CD4-positive, alpha-beta memory T cell (primary cell): ENCODE measurements at regions not wholly inside any gene's neighbourhood (a gene's known extent, or its start where the extent isn't known, plus 50 kb on each side); places are given as distances from the start of the nearest gene placed in this dataset.
"Not testable (repeated sequence)": the region's sequence is repeated elsewhere in the genome, so short reads cannot be mapped to it uniquely, and the experiment has no call there.

Experiments used
- CTCF ChIA-PET: fragments of 350-600 bp; sonication (Branson Sonifier 250); formaldehyde crosslinking; loops from one replicate; lab custom pipeline; 2021; ENCODE audit warnings: inconsistent platforms; ENCODE audit not compliant: partially characterized antibody; lab: Charles Lee
- POLR2A ChIA-PET: fragments of 350-600 bp; sonication (Branson Sonifier 250); formaldehyde crosslinking; loops from one replicate; lab custom pipeline; 2021; ENCODE audit not compliant: partially characterized antibody; lab: Charles Lee
- DNase-seq, 5 donors: peaks; one replicate each; pipeline versions ENCODE4 v3.0.0 to v3.0.0-alpha.2; 2020 to 2022; ENCODE audit warnings: mixed read lengths in 1 of 5
- H3K27ac ChIP-seq: one replicate; pipeline ENCODE4 v1.7.0; 2013; ENCODE audit warnings: low read depth, low read length
- H3K27me3 ChIP-seq: 2 replicates; pipeline ENCODE4 v1.7.0; 2013; ENCODE audit warnings: mild to moderate bottlenecking, low read length, moderate library complexity; ENCODE audit not compliant: insufficient read depth
- H3K36me3 ChIP-seq: 2 replicates; pipeline ENCODE4 v1.7.0; 2013; ENCODE audit warnings: mild to moderate bottlenecking, low read length, moderate library complexity; ENCODE audit not compliant: insufficient read depth
- H3K4me1 ChIP-seq: 2 replicates; pipeline ENCODE4 v1.7.0; 2013; ENCODE audit warnings: mild to moderate bottlenecking, low read length, moderate library complexity; ENCODE audit not compliant: insufficient read depth
- H3K4me3 ChIP-seq, 2 donors: one replicate each; pipeline ENCODE4 v1.7.0; 2013; ENCODE audit warnings: low read length in 2 of 2, mild to moderate bottlenecking in 1 of 2
- H3K9me3 ChIP-seq, 2 donors: one replicate each; pipeline ENCODE4 v1.7.0; 2013; ENCODE audit warnings: low read length in 2 of 2, control low read depth in 1 of 2; ENCODE audit not compliant: control insufficient read depth in 1 of 2
- H3K27ac Mint-ChIP-seq, 7 donors: one replicate each; pipeline ENCODE4 v1.8.0; 2020 to 2021; ENCODE audit warnings: mixed read lengths in 7 of 7, mild to moderate bottlenecking in 6 of 7, inconsistent platforms in 3 of 7, moderate library complexity in 3 of 7
- H3K27me3 Mint-ChIP-seq, 2 donors: one replicate each; pipeline ENCODE4 v1.8.0; 2020 to 2021; ENCODE audit warnings: mixed read lengths in 2 of 2
- H3K36me3 Mint-ChIP-seq, 2 donors: one replicate each; pipeline ENCODE4 v1.8.0; 2020 to 2021; ENCODE audit warnings: mixed read lengths in 2 of 2, inconsistent platforms in 1 of 2, mild to moderate bottlenecking in 1 of 2
- H3K4me1 Mint-ChIP-seq, 4 donors: one replicate each; pipeline ENCODE4 v1.8.0; 2020 to 2021; ENCODE audit warnings: mixed read lengths in 4 of 4, mild to moderate bottlenecking in 1 of 4
- H3K4me3 Mint-ChIP-seq, 8 donors: one replicate each; pipeline ENCODE4 v1.8.0; 2020 to 2021; ENCODE audit warnings: mixed read lengths in 8 of 8, mild to moderate bottlenecking in 7 of 8, moderate library complexity in 6 of 8, inconsistent platforms in 3 of 8
- H3K9me3 Mint-ChIP-seq, 8 donors: one replicate each; pipeline ENCODE4 v1.8.0; 2020 to 2021; ENCODE audit warnings: mixed read lengths in 8 of 8, mild to moderate bottlenecking in 5 of 8, inconsistent platforms in 3 of 8, moderate library complexity in 1 of 8
- intact Hi-C: fragments of 100-400 bp; cut with micrococcal nuclease; formaldehyde crosslinking; loops from one replicate; pipeline ENCODE4 v1.15.1; 2023

DNA sequence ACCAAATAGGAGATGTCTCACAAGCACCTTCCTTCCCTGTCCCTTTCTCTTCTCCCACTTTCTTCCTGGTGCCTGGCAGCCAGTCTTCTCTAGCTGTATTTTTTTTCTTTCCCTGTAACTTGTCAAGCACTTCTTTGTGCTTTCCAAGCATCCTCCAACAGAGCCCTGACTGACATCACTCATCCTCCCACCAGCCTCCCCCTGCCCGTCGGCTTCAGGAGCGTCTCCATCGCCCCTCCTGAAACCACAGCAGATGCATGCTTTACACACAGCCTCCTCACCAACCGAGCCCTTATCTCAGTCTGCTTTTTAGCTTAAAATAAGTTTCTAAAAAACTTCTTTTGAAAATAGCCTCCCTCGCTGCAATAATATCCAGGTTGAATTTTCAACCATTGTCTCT is 268.7 kb upstream of the CDH5 start:
- H3K36me3 ChIP-seq: no peaks in the 10 kb centered on the region
- peaks cover 0 to 1% (median 0%) of the 10 kb centered on the region in 8 donors for H3K9me3 Mint-ChIP-seq
- intact Hi-C loops: no loop called here
- H3K4me1 Mint-ChIP-seq: no peaks in the 10 kb centered on the region
- no peaks in the 10 kb centered on the region for H3K9me3 ChIP-seq
- H3K36me3 Mint-ChIP-seq: no peaks in the 10 kb centered on the region
- peaks cover 4 to 13% of the 10 kb centered on the region in 2 donors for H3K27me3 Mint-ChIP-seq
- H3K4me1 ChIP-seq: no peaks in the 10 kb centered on the region
- H3K27me3 ChIP-seq: no peaks in the 10 kb centered on the region
- H3K27ac ChIP-seq: no peak overlapping the region
- POLR2A ChIA-PET: no interaction called here
- DNase-seq: no peak
- H3K4me3 ChIP-seq: no peak overlapping the region
- CTCF ChIA-PET: no interaction called here
- H3K4me3 Mint-ChIP-seq: no peak overlapping the region
- no peak overlapping the region for H3K27ac Mint-ChIP-seq

DNA sequence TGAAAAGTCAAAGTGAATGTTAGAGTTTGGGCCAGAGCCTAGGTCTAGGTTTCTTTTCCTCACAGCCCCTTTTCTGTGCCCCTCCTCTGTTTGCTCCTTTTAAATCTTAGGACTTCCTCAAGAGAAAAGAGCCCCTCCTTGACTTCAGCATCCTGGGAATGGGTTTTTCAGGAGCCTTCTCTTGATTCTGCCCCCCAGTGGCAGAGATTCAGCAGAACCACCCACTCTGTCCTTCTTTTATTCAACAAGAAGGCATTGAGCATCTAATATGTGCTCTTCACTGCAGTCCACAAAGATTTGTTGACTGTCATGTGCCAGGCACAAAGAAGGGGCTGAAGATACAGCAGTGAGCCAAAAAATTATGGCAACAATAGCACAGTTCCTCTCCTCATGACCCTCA is 270.8 kb upstream of the CDH5 start:
- Mint-ChIP-seq H3K9me3 (no peaks in the 10 kb centered on the region), H3K27me3 (peaks cover 4 to 11% of the 10 kb centered on the region in 2 donors), H3K27ac (no peak overlapping the region), H3K36me3 (no peaks in the 10 kb centered on the region), H3K4me3 (no peak overlapping the region), H3K4me1 (no peaks in the 10 kb centered on the region)
- CTCF ChIA-PET: no interaction called here
- Histone ChIP-seq H3K36me3 (no peaks in the 10 kb centered on the region), H3K4me1 (no peaks in the 10 kb centered on the region), H3K9me3 (no peaks in the 10 kb centered on the region), H3K4me3 (no peak overlapping the region), H3K27me3 (no peaks in the 10 kb centered on the region), H3K27ac (no peak overlapping the region)
- intact Hi-C loops: no loop called here
- POLR2A ChIA-PET: no interaction called here
- DNase-seq: no peak

DNA sequence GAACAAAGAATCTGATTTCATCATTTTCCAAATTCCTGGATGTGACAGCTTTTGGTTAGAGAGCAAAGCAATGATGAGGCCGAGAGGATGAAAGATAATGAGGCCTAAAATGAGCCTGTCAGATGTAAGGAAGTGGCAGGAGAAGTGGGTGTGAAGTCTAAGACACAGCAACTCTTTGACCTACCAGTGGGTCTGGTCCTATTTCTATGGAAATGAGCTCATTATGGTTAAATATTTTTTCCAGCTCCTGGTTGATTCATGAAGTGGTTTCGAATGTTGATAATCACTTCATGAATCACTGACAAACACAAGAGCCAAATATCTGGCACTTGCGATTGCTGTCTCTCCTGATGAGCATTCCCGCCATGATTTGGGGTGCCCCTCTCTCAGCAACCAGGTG is 273.3 kb upstream of the CDH5 start:
- H3K27ac ChIP-seq: no peak overlapping the region
- Mint-ChIP-seq H3K36me3 (no peaks in the 10 kb centered on the region), H3K27ac (no peak overlapping the region), H3K27me3 (peaks cover 3 to 10% of the 10 kb centered on the region in 2 donors), H3K9me3 (peaks cover 0 to 4% (median 0%) of the 10 kb centered on the region in 8 donors), H3K4me1 (no peaks in the 10 kb centered on the region), H3K4me3 (no peak overlapping the region)
- DNase-seq: no peak
- no peaks in the 10 kb centered on the region for H3K9me3 ChIP-seq
- H3K4me1 ChIP-seq: no peaks in the 10 kb centered on the region
- no peaks in the 10 kb centered on the region for H3K36me3 ChIP-seq
- CTCF ChIA-PET: no interaction called here
- intact Hi-C loops: no loop called here
- H3K27me3 ChIP-seq: no peaks in the 10 kb centered on the region
- H3K4me3 ChIP-seq: no peak overlapping the region
- POLR2A ChIA-PET: no interaction called here

GRCh38 chr16:66091471-66091891 is 275.0 kb upstream of the CDH5 start:
- H3K4me1 Mint-ChIP-seq: no peaks in the 10 kb centered on the region
- ChIA-PET POLR2A (no interaction called here), CTCF (no interaction called here)
- Histone ChIP-seq H3K9me3 (no peaks in the 10 kb centered on the region), H3K27me3 (no peaks in the 10 kb centered on the region), H3K27ac (no peak overlapping the region), H3K4me3 (no peak overlapping the region), H3K36me3 (no peaks in the 10 kb centered on the region), H3K4me1 (no peaks in the 10 kb centered on the region)
- no peak for DNase-seq
- peaks cover 0 to 4% (median 0%) of the 10 kb centered on the region in 8 donors for H3K9me3 Mint-ChIP-seq
- peaks cover 3 to 5% of the 10 kb centered on the region in 2 donors for H3K27me3 Mint-ChIP-seq
- intact Hi-C loops: no loop called here
- no peak overlapping the region for H3K27ac Mint-ChIP-seq
- H3K4me3 Mint-ChIP-seq: no peak overlapping the region
- no peaks in the 10 kb centered on the region for H3K36me3 Mint-ChIP-seq

DNA sequence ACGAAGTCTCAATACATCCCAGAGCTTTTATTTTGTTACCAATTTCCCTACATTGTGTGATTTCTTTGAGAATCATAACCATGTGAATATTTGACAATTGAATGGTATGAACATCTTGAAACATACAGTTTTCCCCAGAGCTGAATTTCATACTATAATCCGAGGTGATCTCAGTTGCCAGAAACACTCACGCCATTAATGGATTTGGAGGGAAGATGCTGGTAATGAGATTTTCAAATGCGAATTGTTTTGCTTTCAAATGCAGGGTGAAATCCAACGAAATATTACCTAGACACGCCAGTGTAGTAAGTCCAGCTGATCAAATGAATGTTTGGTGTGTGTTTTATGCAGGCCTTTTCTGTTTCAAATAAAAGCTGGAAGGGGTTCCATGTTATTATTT is 277.8 kb upstream of the CDH5 start:
- CTCF ChIA-PET: no interaction called here
- Histone ChIP-seq H3K36me3 (no peaks in the 10 kb centered on the region), H3K27me3 (no peaks in the 10 kb centered on the region), H3K4me3 (no peak overlapping the region), H3K4me1 (no peaks in the 10 kb centered on the region), H3K9me3 (no peaks in the 10 kb centered on the region), H3K27ac (no peak overlapping the region)
- POLR2A ChIA-PET: no interaction called here
- Mint-ChIP-seq H3K27me3 (peaks cover 3% of the 10 kb centered on the region in 2 donors), H3K36me3 (no peaks in the 10 kb centered on the region), H3K9me3 (peaks cover 0 to 4% (median 0%) of the 10 kb centered on the region in 8 donors), H3K27ac (no peak overlapping the region), H3K4me3 (no peak overlapping the region), H3K4me1 (no peaks in the 10 kb centered on the region)
- DNase-seq: no peak
- intact Hi-C loops: no loop called here

DNA sequence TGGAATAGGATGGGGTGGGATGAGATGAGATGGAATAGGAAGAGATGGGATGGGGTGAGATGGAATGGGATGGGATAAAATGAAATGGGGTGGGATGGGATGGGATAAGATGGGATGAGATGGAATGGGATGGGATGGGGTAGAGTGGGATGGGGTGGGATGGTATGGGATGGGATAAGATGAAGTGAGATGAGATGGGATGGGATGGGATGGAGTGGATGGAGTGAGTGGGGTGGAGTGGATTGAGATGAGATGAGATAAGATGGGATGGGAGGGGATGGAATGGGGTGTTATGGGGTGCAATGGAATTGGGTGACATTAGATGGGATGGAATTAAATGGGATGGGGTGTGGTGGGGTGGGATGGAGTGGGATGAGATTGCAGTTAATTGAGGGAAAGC is 279.2 kb upstream of the CDH5 start:
- POLR2A ChIA-PET: no interaction called here
- no peak for DNase-seq
- H3K27ac Mint-ChIP-seq: no peak overlapping the region

GRCh38 chr16:66085651-66086050 is 280.8 kb upstream of the CDH5 start:
- intact Hi-C loops: no loop called here
- ChIA-PET POLR2A (no interaction called here), CTCF (no interaction called here)
- no peaks in the 10 kb centered on the region for H3K4me1 Mint-ChIP-seq
- no peaks in the 10 kb centered on the region for H3K9me3 ChIP-seq
- no peak overlapping the region for H3K27ac Mint-ChIP-seq
- H3K27me3 ChIP-seq: no peaks in the 10 kb centered on the region
- H3K9me3 Mint-ChIP-seq: peaks cover 0 to 7% (median 0%) of the 10 kb centered on the region in 8 donors
- H3K4me3 Mint-ChIP-seq: no peak overlapping the region
- H3K4me1 ChIP-seq: no peaks in the 10 kb centered on the region
- H3K36me3 Mint-ChIP-seq: no peaks in the 10 kb centered on the region
- H3K27ac ChIP-seq: no peak overlapping the region
- no peaks in the 10 kb centered on the region for H3K36me3 ChIP-seq
- peaks cover 1 to 3% of the 10 kb centered on the region in 2 donors for H3K27me3 Mint-ChIP-seq
- H3K4me3 ChIP-seq: no peak overlapping the region
- DNase-seq: no peak

More for the DNA sequence above, 279.2 kb upstream of the CDH5 start:
- Histone ChIP-seq H3K36me3 (no peaks in the 10 kb centered on the region), H3K27me3 (no peaks in the 10 kb centered on the region), H3K4me3 (no peak overlapping the region), H3K27ac (no peak overlapping the region), H3K4me1 (no peaks in the 10 kb centered on the region), H3K9me3 (no peaks in the 10 kb centered on the region)
- intact Hi-C loops: no loop called here
- Mint-ChIP-seq H3K27me3 (peaks cover 1 to 3% of the 10 kb centered on the region in 2 donors), H3K36me3 (no peaks in the 10 kb centered on the region), H3K4me1 (no peaks in the 10 kb centered on the region), H3K4me3 (no peak overlapping the region), H3K9me3 (peaks cover 0 to 4% (median 0%) of the 10 kb centered on the region in 8 donors)
- CTCF ChIA-PET: no interaction called here

DNA sequence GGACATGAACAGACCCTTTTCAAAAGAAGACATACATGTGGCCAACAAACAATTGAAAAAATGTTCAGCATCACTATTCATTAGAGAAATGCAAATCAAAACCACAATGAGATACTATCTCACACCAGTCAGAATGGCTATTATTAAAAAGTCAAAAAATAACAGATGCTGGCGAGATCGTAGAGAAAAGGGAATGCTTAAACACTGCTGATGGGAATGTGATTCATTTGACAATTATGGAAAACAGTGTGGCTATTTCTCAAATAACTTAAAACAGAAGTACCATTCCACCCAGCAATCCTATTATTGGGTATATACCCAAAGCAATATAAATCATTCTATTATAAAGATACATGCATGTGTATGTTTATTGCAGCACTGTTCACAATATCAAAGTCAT is 281.8 kb upstream of the CDH5 start:
- H3K4me1 ChIP-seq, DNase-seq, H3K36me3 Mint-ChIP-seq, H3K4me1 Mint-ChIP-seq, H3K27me3 Mint-ChIP-seq, H3K9me3 Mint-ChIP-seq, intact Hi-C loops, H3K36me3 ChIP-seq, H3K4me3 ChIP-seq, H3K4me3 Mint-ChIP-seq, H3K27ac Mint-ChIP-seq, H3K27me3 ChIP-seq, CTCF ChIA-PET, POLR2A ChIA-PET, H3K9me3 ChIP-seq, H3K27ac ChIP-seq: not testable (repeated sequence)
